K562 (cell line): ENCODE measurements at regions not wholly inside any gene's neighbourhood (a gene's known extent, or its start where the extent isn't known, plus 50 kb on each side); places are given as distances from the start of the nearest gene placed in this dataset.
A peak's percentile ranks its signal among the peaks of the same experiment; 100 is the strongest.

Source experiments
- CREB3 ChIP-seq: fragments of 450-650 bp; conservative IDR thresholded peaks from 2 replicates; pipeline ENCODE4 v1.6.1; 2016; ENCODE audit warnings: missing genetic modification characterization, low read depth, mild to moderate bottlenecking, missing compliant biosample characterization, moderate library complexity
- HNRNPUL1 ChIP-seq: fragments of 200-400 bp; formaldehyde crosslinking; IDR thresholded peaks from 2 replicates; pipeline ENCODE4 v1.6.1; 2017; ENCODE audit warnings: low read length
- KLF1 ChIP-seq: fragments of 450-650 bp; IDR thresholded peaks from 2 replicates; pipeline ENCODE4 v1.6.1; 2016; ENCODE audit warnings: missing genetic modification characterization, missing compliant biosample characterization
- KLF10 ChIP-seq: fragments of 250-450 bp; sonication (Bioruptor Pico); IDR thresholded peaks from 2 replicates; pipeline ENCODE4 v1.6.1; 2021; ENCODE audit warnings: matching md5 sums
- MCM2 ChIP-seq: fragments of 450-650 bp; IDR thresholded peaks from 2 replicates; pipeline ENCODE4 v1.6.1; 2017; ENCODE audit warnings: low read depth, mild to moderate bottlenecking
- MXD1 ChIP-seq: fragments of 250-450 bp; sonication (Bioruptor Pico); IDR thresholded peaks from 2 replicates; pipeline ENCODE4 v1.8.0; 2021; ENCODE audit warnings: borderline replicate concordance, mild to moderate bottlenecking, moderate library complexity; ENCODE audit not compliant: poor library complexity, severe bottlenecking
- MYC ChIP-seq, 2 experiments: fragments of 250-450 bp in 1 of 2; sonication (Bioruptor Pico) in 1 of 2; IDR thresholded peaks; 2 replicates each; pipeline versions ENCODE4 v1.5.1 to v1.6.1; 2012 to 2021; ENCODE audit warnings: low read depth in 2 of 2, borderline replicate concordance in 1 of 2, improper control_type of control experiment in 1 of 2, low read length in 1 of 2, mild to moderate bottlenecking in 1 of 2, moderate library complexity in 1 of 2
- PML ChIP-seq: IDR thresholded peaks from 2 replicates; pipeline ENCODE4 v1.6.1; 2012; ENCODE audit warnings: low read length, inconsistent platforms
- RBM15 ChIP-seq: fragments of 200-400 bp; formaldehyde crosslinking; IDR thresholded peaks from 2 replicates; pipeline ENCODE4 v1.6.1; 2018; ENCODE audit warnings: mild to moderate bottlenecking, low read length, moderate library complexity; ENCODE audit not compliant: insufficient read depth
- SAP30 ChIP-seq: fragments of 200-600 bp; sonication (generic); IDR thresholded peaks from 2 replicates; pipeline ENCODE4 v1.6.1; 2012; ENCODE audit warnings: borderline replicate concordance, low read depth, mild to moderate bottlenecking, moderate library complexity, low read length, control low read depth, inconsistent platforms; ENCODE audit not compliant: insufficient read depth, poor library complexity, severe bottlenecking
- VEZF1 ChIP-seq: fragments of 200-800 bp; sonication (Bioruptor generic); IDR thresholded peaks from 2 replicates; pipeline ENCODE4 v1.6.1; 2017; ENCODE audit warnings: missing genetic modification characterization, missing compliant biosample characterization
- ZC3H8 ChIP-seq: fragments of 450-650 bp; IDR thresholded peaks from 2 replicates; pipeline ENCODE4 v1.6.1; 2017
- ZNF311 ChIP-seq: fragments of 250-450 bp; sonication (Bioruptor Pico); IDR thresholded peaks from 2 replicates; pipeline ENCODE4 v1.4.0; 2020; ENCODE audit warnings: mild to moderate bottlenecking, moderate library complexity
- ZNF507 ChIP-seq: conservative IDR thresholded peaks from 2 replicates; pipeline ENCODE4 v1.6.1; 2017; ENCODE audit warnings: missing genetic modification characterization, missing compliant biosample characterization
- ZNF75A ChIP-seq: fragments of 450-650 bp; formaldehyde crosslinking; IDR thresholded peaks from 2 replicates; pipeline ENCODE4 v1.4.0; 2020; ENCODE audit warnings: mild to moderate bottlenecking
- ZNF79 ChIP-seq: fragments of 250-450 bp; sonication (Bioruptor Pico); IDR thresholded peaks from 2 replicates; pipeline ENCODE4 v1.4.0; 2020; ENCODE audit warnings: low read depth, mild to moderate bottlenecking, moderate library complexity
- TF ChIP-seq, protein P1 (sequence below): fragments of 250-450 bp; sonication (Bioruptor Pico); IDR thresholded peaks from 2 replicates; pipeline ENCODE4 v1.4.0; 2020; ENCODE audit warnings: mild to moderate bottlenecking, moderate library complexity, borderline replicate concordance
- TF ChIP-seq, protein P2 (sequence below): sonication (generic); formaldehyde crosslinking; IDR thresholded peaks from 2 replicates; pipeline ENCODE4 v1.8.0; 2022; ENCODE audit warnings: mild to moderate bottlenecking, missing genetic modification reagents

DNA sequence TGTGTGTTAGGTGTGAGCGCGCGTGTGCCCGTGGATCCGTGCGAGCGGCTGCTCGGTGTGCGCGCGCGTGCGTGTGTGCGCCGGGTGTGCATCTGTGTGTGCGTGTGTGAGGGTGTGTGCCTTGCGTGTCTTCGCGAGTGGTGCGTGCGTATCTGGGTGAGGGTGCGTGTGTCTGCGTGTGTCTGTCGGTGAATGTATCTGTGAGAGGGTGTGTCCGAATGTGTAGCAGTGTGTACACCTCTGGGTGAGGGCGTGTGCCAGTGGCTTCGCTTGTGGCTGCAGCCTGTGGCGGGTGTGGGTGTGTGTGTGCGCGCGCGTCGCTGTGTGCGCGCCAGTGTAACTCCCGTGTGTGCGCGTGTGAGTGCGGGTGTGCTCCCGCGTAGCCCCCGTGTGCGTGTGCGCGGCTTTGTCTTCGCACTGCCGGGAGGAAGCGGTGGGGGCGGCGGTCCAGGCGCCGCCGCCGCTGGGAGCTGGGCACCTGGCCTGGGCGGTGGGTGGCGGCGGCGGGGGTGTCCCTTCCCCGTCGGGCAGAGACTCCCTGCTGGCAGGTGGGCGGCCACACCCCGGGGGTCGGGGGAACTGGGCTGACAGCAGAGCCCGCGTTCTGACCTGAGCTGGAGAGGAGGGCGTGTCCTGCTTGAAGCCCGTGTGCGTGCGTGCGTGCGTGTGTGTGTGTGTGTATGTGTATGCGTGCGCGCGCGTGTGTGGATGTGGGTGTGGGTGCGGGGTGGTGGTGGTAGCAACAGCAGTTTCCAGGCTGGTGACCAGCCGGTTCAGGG lies 61.3 kb upstream of the EPB41L1 start (continued):
- TF ChIP-seq, protein P1, sequence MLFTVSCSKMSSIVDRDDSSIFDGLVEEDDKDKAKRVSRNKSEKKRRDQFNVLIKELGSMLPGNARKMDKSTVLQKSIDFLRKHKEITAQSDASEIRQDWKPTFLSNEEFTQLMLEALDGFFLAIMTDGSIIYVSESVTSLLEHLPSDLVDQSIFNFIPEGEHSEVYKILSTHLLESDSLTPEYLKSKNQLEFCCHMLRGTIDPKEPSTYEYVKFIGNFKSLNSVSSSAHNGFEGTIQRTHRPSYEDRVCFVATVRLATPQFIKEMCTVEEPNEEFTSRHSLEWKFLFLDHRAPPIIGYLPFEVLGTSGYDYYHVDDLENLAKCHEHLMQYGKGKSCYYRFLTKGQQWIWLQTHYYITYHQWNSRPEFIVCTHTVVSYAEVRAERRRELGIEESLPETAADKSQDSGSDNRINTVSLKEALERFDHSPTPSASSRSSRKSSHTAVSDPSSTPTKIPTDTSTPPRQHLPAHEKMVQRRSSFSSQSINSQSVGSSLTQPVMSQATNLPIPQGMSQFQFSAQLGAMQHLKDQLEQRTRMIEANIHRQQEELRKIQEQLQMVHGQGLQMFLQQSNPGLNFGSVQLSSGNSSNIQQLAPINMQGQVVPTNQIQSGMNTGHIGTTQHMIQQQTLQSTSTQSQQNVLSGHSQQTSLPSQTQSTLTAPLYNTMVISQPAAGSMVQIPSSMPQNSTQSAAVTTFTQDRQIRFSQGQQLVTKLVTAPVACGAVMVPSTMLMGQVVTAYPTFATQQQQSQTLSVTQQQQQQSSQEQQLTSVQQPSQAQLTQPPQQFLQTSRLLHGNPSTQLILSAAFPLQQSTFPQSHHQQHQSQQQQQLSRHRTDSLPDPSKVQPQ = no peak
- TF ChIP-seq ZNF311 (CRISPR knock-in tag) (no peak), VEZF1 (CRISPR knock-in tag) (peak; percentile 21), ZNF75A (CRISPR knock-in tag) (no peak), SAP30 (no peak), MXD1 (CRISPR knock-in tag) (no peak), ZNF507 (tag) (no peak), RBM15 (no peak), MYC (IDR thresholded peaks at IDR 0.05; ENCODE audit: low read depth, low read length) (no peak), MYC (CRISPR knock-in tag; IDR thresholded peaks at IDR 0.05; ENCODE audit: borderline replicate concordance, low read depth) (no peak), CREB3 (tag) (peak; percentile 35; the same call in 1 of the 2 replicates), MCM2 (no peak), ZNF79 (no peak), KLF1 (tag) (no peak), PML (no peak), HNRNPUL1 (no peak), KLF10 (CRISPR knock-in tag) (no peak), ZC3H8 (no peak)
- TF ChIP-seq, protein P2, sequence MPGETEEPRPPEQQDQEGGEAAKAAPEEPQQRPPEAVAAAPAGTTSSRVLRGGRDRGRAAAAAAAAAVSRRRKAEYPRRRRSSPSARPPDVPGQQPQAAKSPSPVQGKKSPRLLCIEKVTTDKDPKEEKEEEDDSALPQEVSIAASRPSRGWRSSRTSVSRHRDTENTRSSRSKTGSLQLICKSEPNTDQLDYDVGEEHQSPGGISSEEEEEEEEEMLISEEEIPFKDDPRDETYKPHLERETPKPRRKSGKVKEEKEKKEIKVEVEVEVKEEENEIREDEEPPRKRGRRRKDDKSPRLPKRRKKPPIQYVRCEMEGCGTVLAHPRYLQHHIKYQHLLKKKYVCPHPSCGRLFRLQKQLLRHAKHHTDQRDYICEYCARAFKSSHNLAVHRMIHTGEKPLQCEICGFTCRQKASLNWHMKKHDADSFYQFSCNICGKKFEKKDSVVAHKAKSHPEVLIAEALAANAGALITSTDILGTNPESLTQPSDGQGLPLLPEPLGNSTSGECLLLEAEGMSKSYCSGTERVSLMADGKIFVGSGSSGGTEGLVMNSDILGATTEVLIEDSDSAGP (CRISPR knock-in tag) = no peak
